COLO668 (cell line): ENCODE measurements at regions not wholly inside any gene's neighbourhood (a gene's known extent, or its start where the extent isn't known, plus 50 kb on each side); places are given as distances from the start of the nearest gene placed in this dataset.
A peak's percentile ranks its signal among the peaks of the same experiment; 100 is the strongest.
"Not testable (repeated sequence)": the region's sequence is repeated elsewhere in the genome, so short reads cannot be mapped to it uniquely, and the experiment has no call there.

Experiments used
- DNase-seq: peaks from one replicate; lab custom pipeline; 2025; ENCODE audit not compliant: unreplicated experiment; lab: John Stamatoyannopoulos, UW

- peak; percentile 69 for DNase-seq
Measured at GRCh38 chr1:185477638-185478580, 160.9 kb upstream of the IVNS1ABP start.

DNA sequence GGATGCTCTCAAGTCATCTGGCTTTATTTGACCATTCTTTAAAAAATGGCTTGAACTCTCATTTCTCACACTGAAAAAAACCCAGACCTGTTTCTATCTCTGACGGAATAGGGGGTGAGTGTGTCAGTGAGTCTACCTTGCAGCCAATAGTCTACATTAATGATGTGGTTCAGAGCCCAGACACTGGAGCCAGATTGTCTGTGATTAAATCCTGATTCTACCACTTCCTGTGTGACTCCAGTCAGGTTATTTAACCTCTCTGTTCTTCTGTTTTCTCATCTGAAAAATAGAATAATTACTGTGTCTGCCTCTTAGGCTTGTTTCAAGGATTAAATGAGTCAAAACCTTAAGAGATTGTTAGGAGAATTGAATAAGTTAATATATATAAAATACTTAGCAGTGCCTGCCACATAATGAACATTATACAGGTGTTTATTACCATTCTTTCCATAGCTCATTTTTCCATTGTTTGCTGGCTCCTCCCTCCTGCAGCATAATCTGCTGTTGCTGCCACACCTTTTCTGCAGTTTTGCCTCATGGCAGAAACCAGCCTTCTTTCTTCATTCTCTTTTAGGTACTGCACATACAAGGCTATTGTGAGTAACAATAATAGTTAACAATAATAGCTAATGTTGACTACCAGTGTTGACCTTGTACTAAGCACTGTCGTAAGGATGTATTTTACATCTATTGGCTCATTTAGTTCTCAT, 157.6 kb upstream of the IVNS1ABP start:
- no peak for DNase-seq

- DNase-seq, result no peak
Measured at GRCh38 chr1:185473186-185473585, 156.1 kb upstream of the IVNS1ABP start.

- DNase-seq, result no peak
Measured at GRCh38 chr1:185468626-185469025, 151.6 kb upstream of the IVNS1ABP start.

- no peak for DNase-seq
Measured at GRCh38 chr1:185467122-185467521, 150.1 kb upstream of the IVNS1ABP start.

DNA sequence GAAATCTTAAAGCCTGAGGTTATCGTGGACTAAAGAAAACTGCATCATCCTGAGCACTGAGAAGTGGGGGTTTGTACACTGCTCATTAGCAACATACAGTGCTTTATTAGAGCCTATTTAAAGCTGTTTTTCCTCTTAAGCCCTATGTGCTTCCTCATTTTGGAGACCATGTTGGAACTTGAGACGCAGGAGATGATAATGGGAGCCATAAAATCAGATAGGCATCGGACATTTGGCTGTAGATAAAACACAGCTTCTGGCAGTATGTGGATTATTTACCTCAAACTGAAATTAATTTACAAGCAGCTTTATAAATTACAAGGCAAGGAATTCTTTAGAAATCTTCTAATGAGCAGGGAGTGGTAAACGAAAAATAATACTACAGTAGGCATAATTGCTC, 147.7 kb upstream of the IVNS1ABP start:
- no peak for DNase-seq

DNA sequence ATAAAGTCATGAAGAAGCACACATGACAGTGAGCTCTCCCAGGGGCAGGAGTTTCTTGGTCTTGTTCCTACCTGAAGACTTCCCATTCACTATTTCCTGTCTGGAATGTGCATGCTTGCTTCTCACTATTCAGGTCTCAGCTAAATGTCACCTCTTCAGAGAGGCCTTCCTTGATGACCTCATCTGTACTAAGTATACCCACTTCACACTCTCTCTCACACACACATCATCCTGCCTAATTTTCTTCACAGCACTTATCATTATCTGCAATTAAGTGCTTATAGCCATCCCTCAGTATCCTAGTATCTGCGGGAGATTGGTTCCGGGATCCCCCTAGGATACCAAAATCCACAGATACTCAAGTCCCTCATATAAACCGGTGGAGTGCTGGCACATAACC, 146.4 kb upstream of the IVNS1ABP start:
- DNase-seq, result no peak

GRCh38 chr1:185463011-185463410, 146.0 kb upstream of the IVNS1ABP start:
- DNase-seq, result no peak

DNA sequence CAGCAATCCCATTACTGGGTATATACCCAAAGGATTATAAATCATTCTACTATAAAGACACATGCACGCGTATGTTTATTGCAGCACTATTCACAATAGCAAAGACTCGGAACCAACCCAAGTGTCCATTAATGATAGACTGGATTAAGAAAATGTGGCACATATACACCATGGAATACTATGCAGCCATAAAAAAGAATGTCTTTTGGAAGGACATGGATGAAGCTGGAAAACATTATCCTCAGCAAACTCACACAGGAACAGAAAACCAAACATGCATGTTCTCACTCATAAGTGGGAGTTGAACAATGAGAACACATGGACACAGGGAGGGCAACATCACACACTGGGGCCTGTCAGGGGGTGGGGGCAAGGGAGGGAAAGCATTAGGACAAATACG, 143.7 kb upstream of the IVNS1ABP start:
- DNase-seq, result not testable (repeated sequence)

DNA sequence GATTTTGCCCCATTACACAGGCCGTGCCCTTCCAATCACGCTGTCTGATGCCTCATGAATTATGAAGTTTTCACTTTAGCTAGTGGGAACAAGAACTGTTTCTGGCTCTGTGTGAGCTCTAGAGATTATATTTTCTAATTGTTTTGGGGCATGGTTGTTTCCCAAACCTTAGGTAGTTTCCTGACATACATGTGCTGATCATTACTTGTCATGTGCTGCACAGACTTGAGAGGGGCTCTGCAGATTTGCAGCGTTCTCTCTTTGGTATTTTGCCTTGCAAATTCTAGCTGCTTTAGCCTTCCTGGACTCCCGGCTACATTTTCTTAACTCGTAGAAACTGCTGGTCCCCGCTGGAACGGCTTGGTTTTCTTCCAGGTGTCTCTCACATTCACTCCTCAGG, 142.1 kb upstream of the IVNS1ABP start:
- no peak for DNase-seq

DNA sequence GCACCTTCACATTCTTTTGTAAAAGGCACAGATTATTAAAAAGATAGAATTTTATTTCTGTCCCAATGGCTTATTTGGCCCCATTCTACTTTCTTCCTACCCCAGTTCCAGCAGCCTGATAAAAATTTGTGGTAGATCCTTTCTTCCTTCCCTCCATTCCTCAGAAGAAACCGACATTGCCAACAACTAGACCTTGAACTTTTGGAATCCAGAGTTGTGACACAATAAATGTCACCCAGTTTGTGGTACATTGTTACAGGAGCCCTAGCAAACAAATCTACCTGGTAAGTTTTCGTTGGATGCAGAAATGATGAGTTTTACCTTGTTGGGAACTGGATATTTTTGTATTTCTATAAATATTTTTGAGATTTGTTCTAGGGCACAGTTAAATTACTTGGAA, 141.6 kb upstream of the IVNS1ABP start:
- no peak for DNase-seq

DNA sequence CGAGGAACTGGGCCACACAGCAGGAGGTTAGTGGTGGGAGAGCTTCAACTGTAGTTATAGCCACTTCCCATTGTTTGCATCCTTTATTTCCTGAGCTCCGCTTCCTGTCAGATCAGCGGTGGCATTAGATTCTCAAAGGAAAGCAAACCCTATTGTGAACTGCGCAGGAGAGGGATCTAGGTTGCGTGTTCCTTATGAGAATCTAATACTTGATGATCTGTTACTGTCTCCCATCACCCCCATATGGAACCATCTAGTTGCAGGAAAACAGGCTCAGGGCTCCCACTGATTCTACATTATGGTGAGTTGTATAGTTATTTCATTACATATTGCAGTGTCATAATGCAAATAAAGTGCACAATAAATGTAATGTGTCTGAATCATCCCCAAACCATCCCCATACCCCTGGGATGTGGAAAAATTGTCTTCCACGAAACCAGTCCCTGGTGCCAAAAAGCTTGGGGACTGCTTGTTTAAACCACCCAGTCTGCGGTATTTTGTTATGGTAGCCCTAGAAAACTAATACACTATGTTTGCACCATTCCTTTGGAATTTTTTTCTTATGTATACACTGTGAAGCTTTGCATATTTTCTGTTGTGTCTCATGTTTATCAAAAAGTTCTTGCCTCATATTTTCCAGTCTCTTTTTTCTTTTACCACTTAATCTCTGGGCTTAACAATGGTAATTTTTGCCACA, 136.6 kb upstream of the IVNS1ABP start:
- DNase-seq, result no peak

- DNase-seq, result no peak
Measured at GRCh38 chr1:185450917-185451316, 133.9 kb upstream of the IVNS1ABP start.

DNA sequence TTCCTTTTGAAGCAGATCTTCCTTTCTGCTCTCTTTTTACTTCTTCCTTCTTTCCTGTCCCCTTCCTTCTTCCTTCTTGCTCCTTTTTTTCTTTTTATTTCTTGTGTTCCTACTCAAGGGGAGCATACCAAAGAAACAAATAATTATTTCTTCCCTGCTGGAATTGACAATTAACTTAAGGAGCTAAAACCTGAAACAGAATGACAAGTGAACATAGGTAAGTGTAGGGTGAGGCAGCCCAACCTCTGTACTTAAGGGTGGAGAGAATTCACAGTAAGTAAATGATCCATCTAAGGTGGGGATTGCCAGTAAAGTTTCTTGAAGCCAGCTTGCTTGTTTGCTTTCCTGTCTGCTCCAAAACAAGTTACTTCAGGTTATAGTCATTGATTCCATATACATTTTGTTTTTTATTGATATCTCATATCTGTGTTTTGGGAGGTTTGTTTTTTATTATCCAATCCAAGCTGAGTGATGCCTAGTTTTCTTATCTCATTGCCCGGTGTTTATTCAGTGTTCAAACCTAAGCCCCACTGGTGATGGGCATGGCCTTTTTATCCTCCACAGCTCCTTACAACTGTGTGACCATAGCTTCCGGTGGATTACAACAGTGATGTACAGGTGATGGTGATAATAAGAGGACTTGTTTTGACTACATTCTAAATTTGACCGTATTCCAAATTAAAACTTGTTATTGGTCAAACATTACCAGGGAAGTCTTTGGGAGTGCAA, 133.2 kb upstream of the IVNS1ABP start:
- DNase-seq, result no peak

DNA sequence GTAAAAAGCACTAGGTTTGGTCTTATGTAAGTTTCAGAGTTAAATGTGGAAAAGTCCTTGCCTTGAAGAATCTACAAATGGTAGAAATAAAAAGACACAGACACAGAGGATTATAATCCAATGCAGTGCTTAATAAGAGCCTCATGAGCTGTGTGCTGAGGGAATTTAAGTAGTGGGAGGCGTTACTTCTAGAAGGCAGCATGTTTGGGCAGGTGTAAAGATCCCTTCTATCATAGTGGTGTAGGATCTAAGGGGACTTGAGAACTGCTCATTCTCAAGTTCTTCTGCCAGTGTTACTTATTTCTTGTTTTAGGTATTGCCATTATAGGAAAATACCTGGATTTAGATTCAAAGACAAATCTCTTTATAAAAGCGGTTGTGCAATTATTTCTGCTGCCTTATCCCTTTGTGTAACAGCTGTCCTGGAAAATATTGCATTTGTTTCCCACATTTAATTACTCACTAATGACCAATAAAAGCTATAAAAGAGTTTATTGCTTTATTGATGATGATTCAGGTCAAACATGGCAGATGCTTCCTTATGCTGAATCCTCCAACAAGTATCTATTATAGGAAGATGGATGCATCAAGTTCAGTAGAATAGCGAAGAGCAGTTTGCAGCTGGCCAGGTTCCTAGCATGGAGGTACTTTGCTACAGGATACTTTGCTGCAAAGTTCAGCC, 132.5 kb upstream of the IVNS1ABP start:
- no peak for DNase-seq

DNA sequence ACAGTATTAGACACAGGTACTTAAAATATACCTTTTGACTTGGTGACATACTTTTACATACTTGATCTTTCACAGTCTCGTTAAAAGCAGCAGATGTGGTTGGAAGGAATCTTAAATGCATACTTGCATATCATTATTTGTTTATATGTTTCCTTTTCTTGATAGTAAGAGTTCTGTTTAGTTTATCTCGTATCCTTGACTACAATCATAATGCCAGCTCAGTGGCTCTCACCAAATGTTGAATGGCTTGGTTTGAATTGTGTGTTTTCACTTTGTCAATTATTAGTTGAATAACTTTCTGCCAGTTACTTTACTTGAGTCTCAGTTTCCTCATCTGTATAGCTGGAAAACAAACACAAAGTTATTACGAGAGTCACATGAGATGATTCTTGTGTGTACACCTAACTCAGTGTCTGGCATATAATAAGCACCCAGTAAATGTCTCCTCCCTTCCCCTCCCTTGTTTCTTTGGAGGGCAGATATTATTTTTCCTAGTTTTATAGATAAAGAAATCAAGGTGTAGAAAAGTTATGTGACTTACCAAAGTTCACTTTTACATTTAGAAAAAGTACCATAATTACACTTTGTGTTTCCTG, 131.6 kb upstream of the IVNS1ABP start:
- no peak for DNase-seq

- DNase-seq, result no peak
Measured at GRCh38 chr1:185446131-185446530, 129.1 kb upstream of the IVNS1ABP start.

- DNase-seq, result no peak
Measured at GRCh38 chr1:185445594-185445993, 128.6 kb upstream of the IVNS1ABP start.

DNA sequence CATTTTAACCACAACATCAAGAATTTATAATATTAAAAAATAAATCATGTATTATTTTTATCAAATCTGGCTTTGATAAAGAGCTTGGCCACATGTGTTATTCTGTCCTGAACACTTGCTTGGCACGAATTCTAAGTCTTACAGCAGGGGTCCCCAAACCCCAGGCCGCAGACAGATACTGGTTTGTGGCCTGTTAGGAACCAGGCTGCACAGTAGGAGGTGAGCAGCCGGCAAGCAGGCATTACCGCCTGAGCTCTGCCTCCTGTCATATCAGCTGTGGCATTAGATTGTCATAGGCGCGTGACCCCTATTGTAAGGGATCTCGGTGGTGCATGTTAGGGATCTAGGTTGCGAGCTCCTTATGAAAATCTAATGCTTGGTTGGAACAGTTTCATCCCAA, 127.6 kb upstream of the IVNS1ABP start:
- DNase-seq, result no peak

DNA sequence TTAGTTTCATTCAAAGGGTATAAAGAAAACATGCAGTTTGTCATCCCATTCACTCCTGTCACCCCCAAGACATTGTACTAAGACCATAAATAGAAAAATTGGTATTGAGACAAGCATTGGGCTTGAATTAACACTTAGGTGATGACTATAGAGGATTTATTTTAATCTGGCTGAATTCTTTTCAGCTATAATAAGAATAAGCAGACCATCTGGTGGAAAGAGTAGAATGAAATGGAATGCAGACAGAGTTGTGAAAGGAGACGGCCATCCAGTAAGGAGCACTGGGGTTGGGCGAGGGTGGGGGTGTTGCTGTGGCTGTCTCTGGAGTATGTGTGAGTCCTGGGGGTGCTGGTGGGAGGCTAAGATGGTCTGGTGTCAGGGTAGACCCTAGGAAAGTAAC, 125.0 kb upstream of the IVNS1ABP start:
- DNase-seq, result no peak
